Parathyroid adenoma (tissue), 2 donors: ENCODE measurements at regions not wholly inside any gene's neighbourhood (a gene's known extent, or its start where the extent isn't known, plus 50 kb on each side); places are given as distances from the start of the nearest gene placed in this dataset.
"Not testable (repeated sequence)": the region's sequence is repeated elsewhere in the genome, so short reads cannot be mapped to it uniquely, and the experiment has no call there.

Experiments
- H2AFZ ChIP-seq: fragments of 300-600 bp; sonication (generic); one replicate; pipeline ENCODE4 v1.7.0; 2017; ENCODE audit warnings: antibody characterized with exemption, mild to moderate bottlenecking
- H3K27ac ChIP-seq: fragments of 300-600 bp; sonication (generic); one replicate; pipeline ENCODE4 v1.7.0; 2017
- H3K27me3 ChIP-seq: fragments of 300-600 bp; sonication (generic); one replicate; pipeline ENCODE4 v1.7.0; 2017; ENCODE audit warnings: low read length; ENCODE audit not compliant: control insufficient read depth, insufficient read depth
- H3K36me3 ChIP-seq: fragments of 300-600 bp; sonication (generic); one replicate; pipeline ENCODE4 v1.7.0; 2017; ENCODE audit warnings: low read length; ENCODE audit not compliant: control insufficient read depth, insufficient read depth
- H3K4me1 ChIP-seq: fragments of 300-600 bp; sonication (generic); one replicate; pipeline ENCODE4 v1.7.0; 2017; ENCODE audit warnings: control low read depth
- H3K4me2 ChIP-seq: fragments of 300-600 bp; sonication (generic); one replicate; pipeline ENCODE4 v1.7.0; 2017; ENCODE audit warnings: low read length
- H3K4me3 ChIP-seq: fragments of 300-600 bp; sonication (generic); one replicate; pipeline ENCODE4 v1.7.0; 2017; ENCODE audit warnings: low read depth, low read length
- H3K79me2 ChIP-seq: fragments of 300-600 bp; sonication (generic); one replicate; pipeline ENCODE4 v1.7.0; 2017; ENCODE audit warnings: control low read depth
- H3K9ac ChIP-seq: fragments of 300-600 bp; sonication (generic); one replicate; pipeline ENCODE4 v1.7.0; 2017; ENCODE audit warnings: mild to moderate bottlenecking
- H3K9me3 ChIP-seq: fragments of 300-600 bp; sonication (generic); one replicate; pipeline ENCODE4 v1.7.0; 2017; ENCODE audit warnings: low read length; ENCODE audit not compliant: control insufficient read depth
- CTCF ChIP-seq: fragments of 300-600 bp; sonication (generic); IDR thresholded peaks from one replicate; pipeline ENCODE4 v1.7.0; 2017; ENCODE audit warnings: antibody characterized with exemption, mild to moderate bottlenecking
- donor health status: primary hyperparathyroidism.

- no peaks in the 10 kb centered on the region for H3K79me2 ChIP-seq
- TF ChIP-seq CTCF, result no peak
- no peaks in the 10 kb centered on the region for H3K9me3 ChIP-seq
- H3K4me1 ChIP-seq, result no peaks in the 10 kb centered on the region
- no peak overlapping the region for H3K27ac ChIP-seq
- H3K4me3 ChIP-seq, result no peak overlapping the region
- no peak overlapping the region for H3K9ac ChIP-seq
- H3K27me3 ChIP-seq, result no peaks in the 10 kb centered on the region
- H2AFZ ChIP-seq, result no peak overlapping the region
- H3K4me2 ChIP-seq, result no peak overlapping the region
- no peaks in the 10 kb centered on the region for H3K36me3 ChIP-seq
These were observed 232.7 kb upstream of the ACTBL2 start for GRCh38 chr5:57715296-57715695.

- H3K79me2 ChIP-seq, H3K4me1 ChIP-seq, H3K27me3 ChIP-seq, H3K9ac ChIP-seq, H3K9me3 ChIP-seq, H3K4me3 ChIP-seq, H2AFZ ChIP-seq, H3K27ac ChIP-seq, H3K36me3 ChIP-seq, H3K4me2 ChIP-seq: not testable (repeated sequence)
These were observed 230.9 kb upstream of the ACTBL2 start for GRCh38 chr5:57713535-57713934.

- Histone ChIP-seq H3K9ac (no peak overlapping the region), H3K27ac (no peak overlapping the region), H3K9me3 (no peaks in the 10 kb centered on the region), H3K4me3 (no peak overlapping the region), H3K4me2 (no peak overlapping the region), H3K79me2 (no peaks in the 10 kb centered on the region), H3K4me1 (no peaks in the 10 kb centered on the region), H2AFZ (no peak overlapping the region), H3K36me3 (no peaks in the 10 kb centered on the region), H3K27me3 (no peaks in the 10 kb centered on the region)
- no peak for TF ChIP-seq CTCF
These were observed 229.3 kb upstream of the ACTBL2 start for GRCh38 chr5:57711946-57712345.

- no peak overlapping the region for H3K4me3 ChIP-seq
- H3K27me3 ChIP-seq, result no peaks in the 10 kb centered on the region
- no peak overlapping the region for H2AFZ ChIP-seq
- H3K9me3 ChIP-seq, result no peaks in the 10 kb centered on the region
- H3K4me2 ChIP-seq, result no peak overlapping the region
- H3K79me2 ChIP-seq, result no peaks in the 10 kb centered on the region
- H3K4me1 ChIP-seq, result no peaks in the 10 kb centered on the region
- H3K9ac ChIP-seq, result no peak overlapping the region
- H3K27ac ChIP-seq, result no peak overlapping the region
- no peak for TF ChIP-seq CTCF
- H3K36me3 ChIP-seq, result no peaks in the 10 kb centered on the region
These were observed 228.9 kb upstream of the ACTBL2 start for GRCh38 chr5:57711471-57711870.

- H2AFZ ChIP-seq, result no peak overlapping the region
- H3K9me3 ChIP-seq, result no peaks in the 10 kb centered on the region
- no peak overlapping the region for H3K4me2 ChIP-seq
- no peak for TF ChIP-seq CTCF
- H3K27me3 ChIP-seq, result no peaks in the 10 kb centered on the region
- no peak overlapping the region for H3K27ac ChIP-seq
- no peaks in the 10 kb centered on the region for H3K36me3 ChIP-seq
- no peaks in the 10 kb centered on the region for H3K4me1 ChIP-seq
- no peak overlapping the region for H3K9ac ChIP-seq
- H3K79me2 ChIP-seq, result no peaks in the 10 kb centered on the region
- no peak overlapping the region for H3K4me3 ChIP-seq
These were observed 227.5 kb upstream of the ACTBL2 start for GRCh38 chr5:57710126-57710525.
